ENCODE measurements at regions not wholly inside any gene's neighbourhood (a gene's known extent, or its start where the extent isn't known, plus 50 kb on each side); places are given as distances from the start of the nearest gene placed in this dataset.

- H3K27ac ChIP-seq, result no peak overlapping the region
- intact Hi-C loops (cut with DNase I), result no loop called here
- TF ChIP-seq CTCF (IDR thresholded peaks at IDR 0.05), result no peak
- no peaks in the 10 kb centered on the region for H3K36me3 ChIP-seq (ENCODE audit: insufficient read depth in 1 of 2, low read depth in 1 of 2)
- DNase-seq (no peak), ATAC-seq (no peak)
- no peaks in the 10 kb centered on the region for H3K9me3 ChIP-seq
- 31 to 48% (median 46%) methylated on average over 1 of the region's 1 CpG for WGBS, 3 donors
- no peak overlapping the region for H3K4me3 ChIP-seq
- H3K27me3 ChIP-seq (ENCODE audit: insufficient read depth in 3 of 3, low read length in 2 of 3), result no peaks in the 10 kb centered on the region
- H3K4me1 ChIP-seq, result no peaks in the 10 kb centered on the region
These were observed 179.5 kb upstream of the CD96 start for GRCh38 chr3:111362381-111363009.

- Histone ChIP-seq H3K27me3 (ENCODE audit: insufficient read depth in 3 of 3, low read length in 2 of 3) (no peaks in the 10 kb centered on the region), H3K9me3 (no peaks in the 10 kb centered on the region), H3K36me3 (ENCODE audit: insufficient read depth in 1 of 2, low read depth in 1 of 2) (no peaks in the 10 kb centered on the region), H3K4me1 (no peaks in the 10 kb centered on the region), H3K27ac (no peak overlapping the region), H3K4me3 (no peak overlapping the region)
- ATAC-seq (no peak), DNase-seq (no peak)
- intact Hi-C loops (cut with DNase I), result no loop called here
- no peak for TF ChIP-seq CTCF (IDR thresholded peaks at IDR 0.05)
- whole genome bisulfite sequencing, 3 donors, result 59 to 64% (median 61%) methylated on average over 4 of the region's 4 CpGs
These were observed 175.5 kb upstream of the CD96 start for GRCh38 chr3:111366515-111366914.

- no peak for ATAC-seq
- no peak for DNase-seq
These were observed 173.9 kb upstream of the CD96 start for GRCh38 chr3:111368056-111368455.

GRCh38 chr3:111369958-111370357 is 172.0 kb upstream of the CD96 start:
- no peak for TF ChIP-seq CTCF (IDR thresholded peaks at IDR 0.05)
- intact Hi-C loops (cut with DNase I), result no loop called here

More at GRCh38 chr3:111368056-111368455, 173.9 kb upstream of the CD96 start:
- Histone ChIP-seq H3K27ac (no peak overlapping the region), H3K4me1 (no peaks in the 10 kb centered on the region), H3K27me3 (ENCODE audit: insufficient read depth in 3 of 3, low read length in 2 of 3) (no peaks in the 10 kb centered on the region), H3K4me3 (no peak overlapping the region), H3K36me3 (ENCODE audit: insufficient read depth in 1 of 2, low read depth in 1 of 2) (no peaks in the 10 kb centered on the region), H3K9me3 (no peaks in the 10 kb centered on the region)
- TF ChIP-seq CTCF (IDR thresholded peaks at IDR 0.05), result no peak
- intact Hi-C loops (cut with DNase I), result no loop called here
- WGBS, 3 donors, result 93 to 100% (median 97%) methylated on average over 1 of the region's 1 CpG

GRCh38 chr3:111373239-111373638 is 168.8 kb upstream of the CD96 start:
- Histone ChIP-seq H3K36me3 (ENCODE audit: insufficient read depth in 1 of 2, low read depth in 1 of 2) (no peaks in the 10 kb centered on the region), H3K27me3 (ENCODE audit: insufficient read depth in 3 of 3, low read length in 2 of 3) (no peaks in the 10 kb centered on the region), H3K27ac (no peak overlapping the region), H3K9me3 (no peaks in the 10 kb centered on the region), H3K4me3 (no peak overlapping the region), H3K4me1 (no peaks in the 10 kb centered on the region)
- intact Hi-C loops (cut with DNase I), result no loop called here
- WGBS, 3 donors, result 88 to 97% (median 97%) methylated on average over 3 of the region's 3 CpGs
- no peak for TF ChIP-seq CTCF (IDR thresholded peaks at IDR 0.05)
- DNase-seq (no peak), ATAC-seq (no peak)

More at GRCh38 chr3:111369958-111370357, 172.0 kb upstream of the CD96 start:
- H3K4me3 ChIP-seq, result no peak overlapping the region
- no peak for DNase-seq
- H3K4me1 ChIP-seq, result no peaks in the 10 kb centered on the region
- H3K27me3 ChIP-seq (ENCODE audit: insufficient read depth in 3 of 3, low read length in 2 of 3), result no peaks in the 10 kb centered on the region
- H3K36me3 ChIP-seq (ENCODE audit: insufficient read depth in 1 of 2, low read depth in 1 of 2), result no peaks in the 10 kb centered on the region
- ATAC-seq, result no peak
- no peaks in the 10 kb centered on the region for H3K9me3 ChIP-seq
- no peak overlapping the region for H3K27ac ChIP-seq
